ENCODE measurements at regions not wholly inside any gene's neighbourhood (a gene's known extent, or its start where the extent isn't known, plus 50 kb on each side); places are given as distances from the start of the nearest gene placed in this dataset.

DNA sequence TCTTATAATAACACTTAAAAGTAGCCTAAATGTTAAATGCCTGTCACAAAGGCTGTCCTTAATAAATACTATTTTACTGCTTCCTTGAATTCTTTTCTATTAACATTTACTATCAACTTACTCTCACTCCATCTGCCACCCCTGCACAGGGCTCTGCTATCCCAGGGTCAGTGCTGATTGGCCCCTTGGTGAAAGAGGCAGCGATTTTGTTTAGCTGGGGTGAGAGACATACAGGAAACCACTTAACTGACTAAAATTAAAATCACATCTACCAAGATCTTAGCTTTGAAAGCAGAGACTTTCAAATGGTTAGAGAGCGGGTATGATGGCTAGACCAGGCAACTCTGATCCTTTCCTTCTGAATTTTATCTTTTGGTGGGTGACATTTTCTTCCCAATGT is 149.9 kb upstream of the HTR2A start:
- Histone ChIP-seq H3K14ac (replicated peaks; ENCODE audit: low read depth, low read length) (no peak overlapping the region), H3K9me1 (ENCODE audit: insufficient read depth, low read length) (no peaks in the 10 kb centered on the region), H3K27ac (ENCODE audit: insufficient read depth, low read length) (no peak overlapping the region), H3K36me3 (ENCODE audit: control insufficient read depth, insufficient read depth, low read length) (no peaks in the 10 kb centered on the region), H3K4me3 (ENCODE audit: insufficient read depth, low read depth, low read length) (no peak overlapping the region), H2BK15ac (ENCODE audit: low read depth, low read length) (no peak overlapping the region), H4K5ac (ENCODE audit: low read depth, low read length) (no peak overlapping the region), H3K4me1 (ENCODE audit: control insufficient read depth, insufficient read depth, low read length) (peaks cover 3% of the 10 kb centered on the region), H3K4ac (ENCODE audit: low read depth, low read length) (no peak overlapping the region), H2BK5ac (ENCODE audit: low read depth, low read length, poor library complexity, severe bottlenecking) (no peak overlapping the region), H4K91ac (ENCODE audit: insufficient read depth, low read depth, low read length) (no peak overlapping the region), H4K20me1 (ENCODE audit: insufficient read depth, low read length) (no peaks in the 10 kb centered on the region), H2AK9ac (replicated peaks; ENCODE audit: low read depth, low read length, poor library complexity) (no peak overlapping the region), H3K4me2 (ENCODE audit: low read depth, low read length) (no peak overlapping the region), H3K27me3 (ENCODE audit: control insufficient read depth, insufficient read depth, low read length) (no peaks in the 10 kb centered on the region), H3K18ac (ENCODE audit: low read depth, low read length) (no peak overlapping the region), H2BK20ac (ENCODE audit: low read depth, low read length) (no peak overlapping the region), H3K56ac (ENCODE audit: extremely low read depth, insufficient read depth, low read length) (no peak overlapping the region), H2AK5ac (ENCODE audit: low read depth, low read length) (no peak overlapping the region), H2AFZ (replicated peaks; ENCODE audit: low read length, poor library complexity) (no peak overlapping the region), H2BK120ac (ENCODE audit: low read depth, low read length) (no peak overlapping the region), H3K9ac (ENCODE audit: low read depth, low read length) (no peak overlapping the region), H4K8ac (ENCODE audit: low read depth in 2 of 2, low read length in 2 of 2) (no peak overlapping the region), H3K23ac (ENCODE audit: low read depth, low read length) (no peak overlapping the region), H3K9me3 (ENCODE audit: control insufficient read depth, insufficient read depth, low read length) (no peaks in the 10 kb centered on the region), H3K79me1 (ENCODE audit: low read depth in 1 of 2, low read length in 2 of 2) (no peaks in the 10 kb centered on the region)
- in situ Hi-C loops (cut with MboI; ENCODE audit: low sequenced_read_pairs) = no loop called here
- TF ChIP-seq RCOR1 (IDR thresholded peaks at IDR 0.05; ENCODE audit: insufficient replicate concordance, low read length) = no peak
- TF ChIP-seq RFX5 (IDR thresholded peaks at IDR 0.05; ENCODE audit: low read depth, low read length) = no peak
- no peak for TF ChIP-seq MAZ (IDR thresholded peaks at IDR 0.05; ENCODE audit: borderline replicate concordance, low read depth, low read length)
- TF ChIP-seq, protein P1, sequence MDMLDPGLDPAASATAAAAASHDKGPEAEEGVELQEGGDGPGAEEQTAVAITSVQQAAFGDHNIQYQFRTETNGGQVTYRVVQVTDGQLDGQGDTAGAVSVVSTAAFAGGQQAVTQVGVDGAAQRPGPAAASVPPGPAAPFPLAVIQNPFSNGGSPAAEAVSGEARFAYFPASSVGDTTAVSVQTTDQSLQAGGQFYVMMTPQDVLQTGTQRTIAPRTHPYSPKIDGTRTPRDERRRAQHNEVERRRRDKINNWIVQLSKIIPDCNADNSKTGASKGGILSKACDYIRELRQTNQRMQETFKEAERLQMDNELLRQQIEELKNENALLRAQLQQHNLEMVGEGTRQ (IDR thresholded peaks at IDR 0.05; ENCODE audit: low read depth, low read length) = no peak
- no peak for TF ChIP-seq BHLHE40 (IDR thresholded peaks at IDR 0.05; ENCODE audit: low read depth, low read length)
- TF ChIP-seq NFE2L2 (IDR thresholded peaks at IDR 0.05; ENCODE audit: low read depth, low read length) = no peak
- no peak for TF ChIP-seq CEBPB (IDR thresholded peaks at IDR 0.05; ENCODE audit: low read depth, low read length)
- TF ChIP-seq, protein P2, sequence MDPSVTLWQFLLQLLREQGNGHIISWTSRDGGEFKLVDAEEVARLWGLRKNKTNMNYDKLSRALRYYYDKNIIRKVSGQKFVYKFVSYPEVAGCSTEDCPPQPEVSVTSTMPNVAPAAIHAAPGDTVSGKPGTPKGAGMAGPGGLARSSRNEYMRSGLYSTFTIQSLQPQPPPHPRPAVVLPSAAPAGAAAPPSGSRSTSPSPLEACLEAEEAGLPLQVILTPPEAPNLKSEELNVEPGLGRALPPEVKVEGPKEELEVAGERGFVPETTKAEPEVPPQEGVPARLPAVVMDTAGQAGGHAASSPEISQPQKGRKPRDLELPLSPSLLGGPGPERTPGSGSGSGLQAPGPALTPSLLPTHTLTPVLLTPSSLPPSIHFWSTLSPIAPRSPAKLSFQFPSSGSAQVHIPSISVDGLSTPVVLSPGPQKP (IDR thresholded peaks at IDR 0.05; ENCODE audit: borderline replicate concordance, low read depth, low read length) = no peak
- dilution Hi-C loops (cut with HindIII; ENCODE audit: low sequenced_read_pairs, unreplicated experiment) = no loop called here
- ChIA-PET POLR2A (ENCODE audit: unreplicated experiment) (no interaction called here), CTCF (no interaction called here)
- BruUV-seq (replicated peaks) = no TSS peak
- DNase-seq = no peak
- intact Hi-C loops (cut with micrococcal nuclease) = no loop called here
- WGBS, 2 experiments (ENCODE audit: extremely low coverage in 2 of 2, insufficient read length in 1 of 2) = no CpG with 5 or more reads among the region's 2 CpGs
- no peak for ATAC-seq (ENCODE audit: low read depth)
